Adrenal gland (tissue), 5 donors: ENCODE measurements at regions not wholly inside any gene's neighbourhood (a gene's known extent, or its start where the extent isn't known, plus 50 kb on each side); places are given as distances from the start of the nearest gene placed in this dataset.

Source experiments
- CTCF ChIP-seq, 6 experiments: fragments of 450-650 bp in 4 of 6; fragments of 200-600 bp in 2 of 6; sonication (generic) in 1 of 6; IDR thresholded peaks; 1 replicate in 5 of 6; 2 replicates in 1 of 6; pipeline versions ENCODE4 v1.5.1 to v1.8.0; 2016 to 2021; ENCODE audit warnings: antibody characterized with exemption in 6 of 6, mild to moderate bottlenecking in 2 of 6, moderate library complexity in 1 of 6
- POLR2A ChIP-seq, 2 donors: fragments of 450-650 bp; IDR thresholded peaks; one replicate each; pipeline ENCODE4 v1.6.1; 2017; ENCODE audit warnings: antibody characterized with exemption in 2 of 2, mild to moderate bottlenecking in 2 of 2, moderate library complexity in 1 of 2
- donor health status: DM: no; HTN: no; CAD: no.

GRCh38 chr3:127071597-127072001 lies 88.7 kb downstream of the PLXNA1 start:
- TF ChIP-seq CTCF (IDR thresholded peaks at IDR 0.05): no peak
- TF ChIP-seq POLR2A (IDR thresholded peaks at IDR 0.05): no peak
